HEK293 (cell line): ENCODE measurements at regions not wholly inside any gene's neighbourhood (a gene's known extent, or its start where the extent isn't known, plus 50 kb on each side); places are given as distances from the start of the nearest gene placed in this dataset.

Source experiments
- CTCF ChIA-PET: fragments of 350-600 bp; formaldehyde crosslinking; extraction: SDS; loops from one replicate; lab custom pipeline; 2021; ENCODE audit warnings: antibody characterized with exemption; lab: Yijun Ruan, JAX
- POLR2A ChIA-PET: fragments of 300-600 bp; formaldehyde crosslinking; extraction: SDS; loops from one replicate; lab custom pipeline; 2020; ENCODE audit warnings: antibody characterized with exemption, inconsistent platforms; lab: Yijun Ruan, JAX
- H3K27ac ChIP-seq: fragments of 200-500 bp; sonication (Bioruptor generic); 2 replicates; pipeline ENCODE4 v1.5.1; 2014; ENCODE audit warnings: low read depth, low read length, control low read depth, inconsistent platforms; ENCODE audit errors: extremely low read depth
- H3K36me3 ChIP-seq, 2 experiments: fragments of 200-500 bp in 1 of 2; sonication (Bioruptor generic) in 1 of 2; 1 replicate in 1 of 2; 2 replicates in 1 of 2; pipeline ENCODE4 v1.5.1; 2014 to 2017; ENCODE audit warnings: inconsistent platforms in 2 of 2, low read length in 2 of 2; ENCODE audit not compliant: control insufficient read depth in 2 of 2, insufficient read depth in 1 of 2
- H3K4me1 ChIP-seq: fragments of 200-500 bp; sonication (Bioruptor generic); 2 replicates; pipeline ENCODE4 v1.5.1; 2014; ENCODE audit warnings: mild to moderate bottlenecking, low read length, inconsistent platforms; ENCODE audit not compliant: control insufficient read depth, insufficient read depth
- H3K4me3 ChIP-seq: 2 replicates; pipeline ENCODE4 v1.5.1; 2011; ENCODE audit warnings: low read depth, mild to moderate bottlenecking, control low read depth, low read length, moderate library complexity
- H3K9me3 ChIP-seq: fragments of 200-500 bp; sonication (Bioruptor generic); 2 replicates; pipeline ENCODE4 v1.5.1; 2014; ENCODE audit warnings: low read depth, low read length, inconsistent platforms; ENCODE audit not compliant: control insufficient read depth, insufficient read depth
- FEZF1 ChIP-seq: fragments of 450-650 bp; formaldehyde crosslinking; IDR thresholded peaks from 2 replicates; pipeline ENCODE4 v1.5.1; 2016; ENCODE audit warnings: missing biosample characterization, missing genetic modification characterization
- GFI1B ChIP-seq: fragments of 450-650 bp; formaldehyde crosslinking; IDR thresholded peaks from 2 replicates; pipeline ENCODE4 v1.5.1; 2016; ENCODE audit warnings: missing biosample characterization, missing genetic modification characterization
- GLIS2 ChIP-seq: fragments of 450-650 bp; formaldehyde crosslinking; IDR thresholded peaks from 2 replicates; pipeline ENCODE4 v1.5.1; 2016; ENCODE audit warnings: missing biosample characterization, missing genetic modification characterization
- MEIS1 ChIP-seq: sonication (generic); formaldehyde crosslinking; IDR thresholded peaks from 2 replicates; pipeline ENCODE4 v1.8.1; 2022; ENCODE audit warnings: missing genetic modification reagents, mild to moderate bottlenecking, borderline replicate concordance
- ZBTB48 ChIP-seq: fragments of 450-650 bp; formaldehyde crosslinking; IDR thresholded peaks from 2 replicates; pipeline ENCODE4 v1.5.1; 2016; ENCODE audit warnings: missing biosample characterization, missing genetic modification characterization
- ZIC2 ChIP-seq: fragments of 450-650 bp; formaldehyde crosslinking; IDR thresholded peaks from 2 replicates; pipeline ENCODE4 v1.5.1; 2016; ENCODE audit warnings: missing biosample characterization, missing genetic modification characterization
- ZNF423 ChIP-seq: fragments of 450-650 bp; formaldehyde crosslinking; IDR thresholded peaks from 2 replicates; pipeline ENCODE4 v1.5.1; 2016; ENCODE audit warnings: missing biosample characterization, missing genetic modification characterization
- ZNF473 ChIP-seq: fragments of 450-650 bp; formaldehyde crosslinking; IDR thresholded peaks from 2 replicates; pipeline ENCODE4 v1.5.1; 2017; ENCODE audit warnings: missing biosample characterization, missing genetic modification characterization
- ZNF529 ChIP-seq: fragments of 450-650 bp; formaldehyde crosslinking; IDR thresholded peaks from 2 replicates; pipeline ENCODE4 v1.5.1; 2017; ENCODE audit warnings: missing genetic modification characterization, missing biosample characterization; ENCODE audit not compliant: insufficient replicate concordance
- ZNF548 ChIP-seq: fragments of 450-650 bp; formaldehyde crosslinking; IDR thresholded peaks from 2 replicates; pipeline ENCODE4 v1.5.1; 2016; ENCODE audit warnings: missing biosample characterization, missing genetic modification characterization
- ZNF621 ChIP-seq: fragments of 450-650 bp; formaldehyde crosslinking; IDR thresholded peaks from 2 replicates; pipeline ENCODE4 v1.5.1; 2017; ENCODE audit warnings: missing biosample characterization, missing genetic modification characterization
- ZNF768 ChIP-seq: fragments of 450-650 bp; formaldehyde crosslinking; IDR thresholded peaks from 2 replicates; pipeline ENCODE4 v1.5.1; 2018; ENCODE audit warnings: missing biosample characterization, mild to moderate bottlenecking, missing genetic modification characterization
- ZNF837 ChIP-seq: fragments of 450-650 bp; formaldehyde crosslinking; IDR thresholded peaks from 2 replicates; pipeline ENCODE4 v1.5.1; 2016; ENCODE audit warnings: missing biosample characterization, missing genetic modification characterization
- TF ChIP-seq, protein P1 (sequence below): fragments of 450-650 bp; formaldehyde crosslinking; IDR thresholded peaks from 2 replicates; pipeline ENCODE4 v1.5.1; 2017; ENCODE audit warnings: missing biosample characterization, missing genetic modification characterization
- TF ChIP-seq, protein P2 (sequence below): fragments of 450-650 bp; formaldehyde crosslinking; IDR thresholded peaks from 2 replicates; pipeline ENCODE4 v1.5.1; 2016; ENCODE audit warnings: missing biosample characterization, missing genetic modification characterization
- TF ChIP-seq, protein P3 (sequence below): fragments of 450-650 bp; formaldehyde crosslinking; IDR thresholded peaks from 2 replicates; pipeline ENCODE4 v1.5.1; 2016; ENCODE audit warnings: missing biosample characterization, missing genetic modification characterization, low read depth

DNA sequence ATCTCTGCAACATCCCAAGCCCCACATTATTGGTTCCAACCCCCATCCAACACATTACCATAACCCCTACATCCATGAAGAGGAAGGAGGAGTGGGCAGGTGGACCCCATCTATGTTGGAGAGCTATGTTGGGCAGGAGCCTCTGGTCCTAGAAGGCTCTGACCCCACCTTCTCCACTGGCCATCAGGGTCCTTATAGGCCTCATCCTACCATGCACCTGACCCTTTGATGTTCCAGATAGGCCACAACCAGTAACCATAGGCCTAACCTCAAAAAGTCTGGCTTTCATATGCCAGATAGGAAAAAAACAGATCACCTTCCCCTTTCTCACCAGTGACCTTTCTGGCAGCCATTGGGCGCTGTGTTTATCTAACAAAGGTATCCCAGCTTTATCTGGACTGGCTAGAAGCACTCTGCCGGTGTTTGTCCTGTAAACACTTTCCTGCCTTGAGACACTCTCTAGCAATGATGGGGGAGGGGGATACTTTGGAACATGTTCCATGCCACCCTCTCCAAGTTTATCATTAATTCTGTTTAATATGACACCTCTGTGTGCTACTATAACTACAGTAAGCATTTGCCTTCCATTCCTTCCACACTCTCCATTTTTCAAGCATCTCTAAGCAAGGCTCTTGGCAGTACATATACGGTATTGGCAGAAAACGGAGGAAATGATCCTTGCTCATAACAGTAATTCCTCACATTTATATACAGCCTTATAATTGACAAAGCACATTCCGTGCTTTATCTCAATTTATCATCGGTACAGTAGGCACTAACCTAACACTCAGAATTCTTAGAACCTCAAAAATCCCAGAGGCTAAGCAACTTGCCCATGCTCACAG lies 377.1 kb downstream of the VPS13C start:
- H3K36me3 ChIP-seq: no peaks in the 10 kb centered on the region
- H3K27ac ChIP-seq: no peak overlapping the region
- no peaks in the 10 kb centered on the region for H3K4me1 ChIP-seq
- H3K9me3 ChIP-seq: no peaks in the 10 kb centered on the region
- TF ChIP-seq ZNF423 (tag by site-specific recombination): no peak
- TF ChIP-seq, all 188 proteins: peak for 0
- ChIA-PET POLR2A (no interaction called here), CTCF (no interaction called here)
- no peak overlapping the region for H3K4me3 ChIP-seq

DNA sequence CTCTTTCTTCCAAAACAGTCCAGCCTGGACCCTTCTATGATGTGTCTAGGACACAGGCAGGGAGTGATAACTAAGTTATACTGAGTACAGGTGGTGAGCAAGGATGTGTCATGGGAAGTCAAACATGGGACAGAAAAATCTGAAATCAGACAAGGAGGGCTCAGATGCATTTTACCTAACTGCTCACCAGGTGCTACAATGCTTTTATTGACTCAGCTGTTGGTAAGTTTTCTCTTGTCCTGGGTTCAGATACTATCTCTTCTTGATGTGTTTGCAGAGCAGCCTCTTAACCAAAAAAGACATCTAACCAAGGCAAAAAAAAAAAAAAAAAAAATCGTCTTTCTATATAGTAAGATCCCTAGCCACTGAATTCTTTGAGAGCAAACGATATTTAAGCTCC lies 378.6 kb downstream of the VPS13C start:
- Histone ChIP-seq H3K9me3 (no peaks in the 10 kb centered on the region), H3K4me3 (no peak overlapping the region), H3K27ac (no peak overlapping the region), H3K36me3 (no peaks in the 10 kb centered on the region), H3K4me1 (no peaks in the 10 kb centered on the region)
- CTCF ChIA-PET: no interaction called here
- TF ChIP-seq, protein P1, sequence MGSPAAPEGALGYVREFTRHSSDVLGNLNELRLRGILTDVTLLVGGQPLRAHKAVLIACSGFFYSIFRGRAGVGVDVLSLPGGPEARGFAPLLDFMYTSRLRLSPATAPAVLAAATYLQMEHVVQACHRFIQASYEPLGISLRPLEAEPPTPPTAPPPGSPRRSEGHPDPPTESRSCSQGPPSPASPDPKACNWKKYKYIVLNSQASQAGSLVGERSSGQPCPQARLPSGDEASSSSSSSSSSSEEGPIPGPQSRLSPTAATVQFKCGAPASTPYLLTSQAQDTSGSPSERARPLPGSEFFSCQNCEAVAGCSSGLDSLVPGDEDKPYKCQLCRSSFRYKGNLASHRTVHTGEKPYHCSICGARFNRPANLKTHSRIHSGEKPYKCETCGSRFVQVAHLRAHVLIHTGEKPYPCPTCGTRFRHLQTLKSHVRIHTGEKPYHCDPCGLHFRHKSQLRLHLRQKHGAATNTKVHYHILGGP (tag by site-specific recombination): no peak
- TF ChIP-seq ZIC2 (tag by site-specific recombination): no peak
- no peak for TF ChIP-seq ZNF837 (tag by site-specific recombination)
- no peak for TF ChIP-seq ZNF768 (tag by site-specific recombination)
- POLR2A ChIA-PET: no interaction called here

DNA sequence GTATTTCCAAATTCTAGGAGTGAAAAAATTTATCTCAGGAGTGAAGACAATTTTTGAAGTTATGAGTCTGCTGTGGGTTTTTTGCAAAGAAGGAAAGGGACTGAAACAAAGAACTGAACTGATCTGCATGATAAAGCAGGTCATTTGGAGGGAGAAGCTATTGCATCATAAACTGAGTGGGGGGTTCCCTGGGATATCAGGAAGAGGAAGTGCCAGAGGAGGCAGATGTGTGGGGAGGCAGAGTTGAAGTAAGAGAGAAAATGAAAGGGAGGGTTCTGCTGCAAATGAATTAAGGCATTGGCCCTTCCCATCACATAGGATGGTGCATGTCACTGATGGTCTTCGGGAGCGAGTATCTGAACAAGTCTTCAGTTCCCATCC lies 379.2 kb downstream of the VPS13C start:
- Histone ChIP-seq H3K4me1 (no peaks in the 10 kb centered on the region), H3K4me3 (no peak overlapping the region), H3K9me3 (no peaks in the 10 kb centered on the region), H3K36me3 (no peaks in the 10 kb centered on the region), H3K27ac (no peak overlapping the region)
- POLR2A ChIA-PET: no interaction called here
- CTCF ChIA-PET: no interaction called here
- no peak for TF ChIP-seq ZBTB48 (tag by site-specific recombination)
- no peak for TF ChIP-seq FEZF1 (tag by site-specific recombination)
- no peak for TF ChIP-seq ZNF621
- TF ChIP-seq, protein P2, sequence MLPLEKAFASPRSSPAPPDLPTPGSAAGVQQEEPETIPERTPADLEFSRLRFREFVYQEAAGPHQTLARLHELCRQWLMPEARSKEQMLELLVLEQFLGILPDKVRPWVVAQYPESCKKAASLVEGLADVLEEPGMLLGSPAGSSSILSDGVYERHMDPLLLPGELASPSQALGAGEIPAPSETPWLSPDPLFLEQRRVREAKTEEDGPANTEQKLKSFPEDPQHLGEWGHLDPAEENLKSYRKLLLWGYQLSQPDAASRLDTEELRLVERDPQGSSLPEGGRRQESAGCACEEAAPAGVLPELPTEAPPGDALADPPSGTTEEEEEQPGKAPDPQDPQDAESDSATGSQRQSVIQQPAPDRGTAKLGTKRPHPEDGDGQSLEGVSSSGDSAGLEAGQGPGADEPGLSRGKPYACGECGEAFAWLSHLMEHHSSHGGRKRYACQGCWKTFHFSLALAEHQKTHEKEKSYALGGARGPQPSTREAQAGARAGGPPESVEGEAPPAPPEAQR (tag by site-specific recombination): no peak
- no peak for TF ChIP-seq GFI1B (tag by site-specific recombination)
- TF ChIP-seq ZNF529 (tag by site-specific recombination): no peak
- TF ChIP-seq GLIS2: no peak
- no peak for TF ChIP-seq MEIS1 (CRISPR knock-in tag)
- no peak for TF ChIP-seq ZNF548
- no peak for TF ChIP-seq ZNF473 (tag by site-specific recombination)
- TF ChIP-seq, protein P3, sequence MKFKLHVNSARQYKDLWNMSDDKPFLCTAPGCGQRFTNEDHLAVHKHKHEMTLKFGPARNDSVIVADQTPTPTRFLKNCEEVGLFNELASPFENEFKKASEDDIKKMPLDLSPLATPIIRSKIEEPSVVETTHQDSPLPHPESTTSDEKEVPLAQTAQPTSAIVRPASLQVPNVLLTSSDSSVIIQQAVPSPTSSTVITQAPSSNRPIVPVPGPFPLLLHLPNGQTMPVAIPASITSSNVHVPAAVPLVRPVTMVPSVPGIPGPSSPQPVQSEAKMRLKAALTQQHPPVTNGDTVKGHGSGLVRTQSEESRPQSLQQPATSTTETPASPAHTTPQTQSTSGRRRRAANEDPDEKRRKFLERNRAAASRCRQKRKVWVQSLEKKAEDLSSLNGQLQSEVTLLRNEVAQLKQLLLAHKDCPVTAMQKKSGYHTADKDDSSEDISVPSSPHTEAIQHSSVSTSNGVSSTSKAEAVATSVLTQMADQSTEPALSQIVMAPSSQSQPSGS (tag by site-specific recombination): no peak
- TF ChIP-seq ZNF768 (tag by site-specific recombination): no peak
